Liver (tissue), 3 donors: ENCODE measurements at regions not wholly inside any gene's neighbourhood (a gene's known extent, or its start where the extent isn't known, plus 50 kb on each side); places are given as distances from the start of the nearest gene placed in this dataset.

Source experiments
- EGR1 ChIP-seq, 2 donors: IDR thresholded peaks; 2 replicates each; pipeline ENCODE4 v1.6.1; 2016 to 2018; ENCODE audit warnings: antibody characterized with exemption in 2 of 2, low read depth in 2 of 2
- FOXA2 ChIP-seq: IDR thresholded peaks from 2 replicates; pipeline ENCODE4 v1.6.1; 2016; ENCODE audit warnings: antibody characterized with exemption
- HNF4A ChIP-seq, 2 donors: conservative IDR thresholded peaks; 2 replicates each; pipeline ENCODE4 v1.6.1; 2016; ENCODE audit warnings: antibody characterized with exemption in 2 of 2, mild to moderate bottlenecking in 2 of 2
- NR2F2 ChIP-seq: IDR thresholded peaks from 2 replicates; pipeline ENCODE4 v1.6.1; 2016; ENCODE audit warnings: antibody characterized with exemption
- RAD21 ChIP-seq, 2 donors: IDR thresholded peaks; 2 replicates each; pipeline ENCODE4 v1.6.1; 2016; ENCODE audit warnings: antibody characterized with exemption in 2 of 2, mild to moderate bottlenecking in 2 of 2
- SP1 ChIP-seq: IDR thresholded peaks from 2 replicates; pipeline ENCODE4 v1.6.1; 2018; ENCODE audit warnings: antibody characterized with exemption, mild to moderate bottlenecking
- YY1 ChIP-seq: IDR thresholded peaks from 2 replicates; pipeline ENCODE4 v1.6.1; 2016; ENCODE audit warnings: antibody characterized with exemption, mild to moderate bottlenecking
- TF ChIP-seq, protein P1 (sequence below): fragments of 150-350 bp; IDR thresholded peaks from 2 replicates; pipeline ENCODE4 v1.5.1; 2017; ENCODE audit warnings: improper control_type of control experiment, low read depth, low read length; ENCODE audit not compliant: missing input control
- TF ChIP-seq, protein P2 (sequence below): IDR thresholded peaks from 2 replicates; pipeline ENCODE4 v1.6.1; 2016; ENCODE audit warnings: antibody characterized with exemption
- TF ChIP-seq, protein P3 (sequence below): IDR thresholded peaks from 2 replicates; pipeline ENCODE4 v1.6.1; 2016; ENCODE audit warnings: antibody characterized with exemption
- TF ChIP-seq, protein P4 (sequence below): IDR thresholded peaks from 2 replicates; pipeline ENCODE4 v1.6.1; 2016; ENCODE audit warnings: antibody characterized with exemption, mild to moderate bottlenecking
- TF ChIP-seq, protein P5 (sequence below): IDR thresholded peaks from 2 replicates; pipeline ENCODE4 v1.6.1; 2016; ENCODE audit warnings: antibody characterized with exemption
- donor health status: healthy.
- donor health status: healthy.

DNA sequence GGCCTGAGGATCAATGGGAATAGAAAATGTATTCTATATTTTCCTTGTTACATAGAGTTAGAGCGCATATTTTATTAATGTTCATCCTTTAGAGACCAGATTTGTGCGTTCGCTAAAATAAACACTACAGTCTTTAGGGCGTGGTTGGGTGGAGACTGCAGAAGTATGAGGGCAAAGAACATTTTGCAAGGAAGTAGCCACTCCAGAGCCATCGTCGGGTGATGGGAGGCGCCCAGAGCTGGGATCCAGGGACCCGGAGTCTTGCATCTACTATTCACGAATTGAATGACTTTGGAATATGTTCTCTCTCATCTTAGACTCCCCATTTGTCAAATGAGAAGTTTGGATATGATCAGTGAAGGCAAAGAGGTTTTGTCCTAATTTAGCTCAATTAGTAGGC is 154.2 kb upstream of the IRX6 start:
- TF ChIP-seq RAD21 (IDR thresholded peaks at IDR 0.05), result no peak
- TF ChIP-seq, protein P1, sequence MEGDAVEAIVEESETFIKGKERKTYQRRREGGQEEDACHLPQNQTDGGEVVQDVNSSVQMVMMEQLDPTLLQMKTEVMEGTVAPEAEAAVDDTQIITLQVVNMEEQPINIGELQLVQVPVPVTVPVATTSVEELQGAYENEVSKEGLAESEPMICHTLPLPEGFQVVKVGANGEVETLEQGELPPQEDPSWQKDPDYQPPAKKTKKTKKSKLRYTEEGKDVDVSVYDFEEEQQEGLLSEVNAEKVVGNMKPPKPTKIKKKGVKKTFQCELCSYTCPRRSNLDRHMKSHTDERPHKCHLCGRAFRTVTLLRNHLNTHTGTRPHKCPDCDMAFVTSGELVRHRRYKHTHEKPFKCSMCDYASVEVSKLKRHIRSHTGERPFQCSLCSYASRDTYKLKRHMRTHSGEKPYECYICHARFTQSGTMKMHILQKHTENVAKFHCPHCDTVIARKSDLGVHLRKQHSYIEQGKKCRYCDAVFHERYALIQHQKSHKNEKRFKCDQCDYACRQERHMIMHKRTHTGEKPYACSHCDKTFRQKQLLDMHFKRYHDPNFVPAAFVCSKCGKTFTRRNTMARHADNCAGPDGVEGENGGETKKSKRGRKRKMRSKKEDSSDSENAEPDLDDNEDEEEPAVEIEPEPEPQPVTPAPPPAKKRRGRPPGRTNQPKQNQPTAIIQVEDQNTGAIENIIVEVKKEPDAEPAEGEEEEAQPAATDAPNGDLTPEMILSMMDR, result no peak
- no peak for TF ChIP-seq SP1
- TF ChIP-seq, protein P2, sequence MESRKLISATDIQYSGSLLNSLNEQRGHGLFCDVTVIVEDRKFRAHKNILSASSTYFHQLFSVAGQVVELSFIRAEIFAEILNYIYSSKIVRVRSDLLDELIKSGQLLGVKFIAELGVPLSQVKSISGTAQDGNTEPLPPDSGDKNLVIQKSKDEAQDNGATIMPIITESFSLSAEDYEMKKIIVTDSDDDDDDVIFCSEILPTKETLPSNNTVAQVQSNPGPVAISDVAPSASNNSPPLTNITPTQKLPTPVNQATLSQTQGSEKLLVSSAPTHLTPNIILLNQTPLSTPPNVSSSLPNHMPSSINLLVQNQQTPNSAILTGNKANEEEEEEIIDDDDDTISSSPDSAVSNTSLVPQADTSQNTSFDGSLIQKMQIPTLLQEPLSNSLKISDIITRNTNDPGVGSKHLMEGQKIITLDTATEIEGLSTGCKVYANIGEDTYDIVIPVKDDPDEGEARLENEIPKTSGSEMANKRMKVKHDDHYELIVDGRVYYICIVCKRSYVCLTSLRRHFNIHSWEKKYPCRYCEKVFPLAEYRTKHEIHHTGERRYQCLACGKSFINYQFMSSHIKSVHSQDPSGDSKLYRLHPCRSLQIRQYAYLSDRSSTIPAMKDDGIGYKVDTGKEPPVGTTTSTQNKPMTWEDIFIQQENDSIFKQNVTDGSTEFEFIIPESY, result no peak
- TF ChIP-seq FOXA2, result no peak
- no peak for TF ChIP-seq YY1
- TF ChIP-seq EGR1 (IDR thresholded peaks at IDR 0.05; ENCODE audit: low read depth in 2 of 2), result no peak
- TF ChIP-seq, protein P3, sequence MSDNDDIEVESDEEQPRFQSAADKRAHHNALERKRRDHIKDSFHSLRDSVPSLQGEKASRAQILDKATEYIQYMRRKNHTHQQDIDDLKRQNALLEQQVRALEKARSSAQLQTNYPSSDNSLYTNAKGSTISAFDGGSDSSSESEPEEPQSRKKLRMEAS, result no peak
- TF ChIP-seq, protein P4, sequence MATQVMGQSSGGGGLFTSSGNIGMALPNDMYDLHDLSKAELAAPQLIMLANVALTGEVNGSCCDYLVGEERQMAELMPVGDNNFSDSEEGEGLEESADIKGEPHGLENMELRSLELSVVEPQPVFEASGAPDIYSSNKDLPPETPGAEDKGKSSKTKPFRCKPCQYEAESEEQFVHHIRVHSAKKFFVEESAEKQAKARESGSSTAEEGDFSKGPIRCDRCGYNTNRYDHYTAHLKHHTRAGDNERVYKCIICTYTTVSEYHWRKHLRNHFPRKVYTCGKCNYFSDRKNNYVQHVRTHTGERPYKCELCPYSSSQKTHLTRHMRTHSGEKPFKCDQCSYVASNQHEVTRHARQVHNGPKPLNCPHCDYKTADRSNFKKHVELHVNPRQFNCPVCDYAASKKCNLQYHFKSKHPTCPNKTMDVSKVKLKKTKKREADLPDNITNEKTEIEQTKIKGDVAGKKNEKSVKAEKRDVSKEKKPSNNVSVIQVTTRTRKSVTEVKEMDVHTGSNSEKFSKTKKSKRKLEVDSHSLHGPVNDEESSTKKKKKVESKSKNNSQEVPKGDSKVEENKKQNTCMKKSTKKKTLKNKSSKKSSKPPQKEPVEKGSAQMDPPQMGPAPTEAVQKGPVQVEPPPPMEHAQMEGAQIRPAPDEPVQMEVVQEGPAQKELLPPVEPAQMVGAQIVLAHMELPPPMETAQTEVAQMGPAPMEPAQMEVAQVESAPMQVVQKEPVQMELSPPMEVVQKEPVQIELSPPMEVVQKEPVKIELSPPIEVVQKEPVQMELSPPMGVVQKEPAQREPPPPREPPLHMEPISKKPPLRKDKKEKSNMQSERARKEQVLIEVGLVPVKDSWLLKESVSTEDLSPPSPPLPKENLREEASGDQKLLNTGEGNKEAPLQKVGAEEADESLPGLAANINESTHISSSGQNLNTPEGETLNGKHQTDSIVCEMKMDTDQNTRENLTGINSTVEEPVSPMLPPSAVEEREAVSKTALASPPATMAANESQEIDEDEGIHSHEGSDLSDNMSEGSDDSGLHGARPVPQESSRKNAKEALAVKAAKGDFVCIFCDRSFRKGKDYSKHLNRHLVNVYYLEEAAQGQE, result no peak
- TF ChIP-seq HNF4A (conservative IDR thresholded peaks at IDR 0.05), result no peak
- TF ChIP-seq, protein P5, sequence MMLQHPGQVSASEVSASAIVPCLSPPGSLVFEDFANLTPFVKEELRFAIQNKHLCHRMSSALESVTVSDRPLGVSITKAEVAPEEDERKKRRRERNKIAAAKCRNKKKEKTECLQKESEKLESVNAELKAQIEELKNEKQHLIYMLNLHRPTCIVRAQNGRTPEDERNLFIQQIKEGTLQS, result no peak
- TF ChIP-seq NR2F2, result no peak
